GM08714 (cell line): ENCODE measurements at regions not wholly inside any gene's neighbourhood (a gene's known extent, or its start where the extent isn't known, plus 50 kb on each side); places are given as distances from the start of the nearest gene placed in this dataset.
"Not testable (repeated sequence)": the region's sequence is repeated elsewhere in the genome, so short reads cannot be mapped to it uniquely, and the experiment has no call there.

Experiments
- H3K4me3 ChIP-seq: fragments of 200-500 bp; sonication (Bioruptor generic); 2 replicates; pipeline ENCODE4 v1.5.1; 2014; ENCODE audit warnings: mild to moderate bottlenecking, low read length, inconsistent platforms
- ZNF274 ChIP-seq: IDR thresholded peaks from 2 replicates; pipeline ENCODE4 v1.6.1; 2012; ENCODE audit warnings: mild to moderate bottlenecking, low read depth, low read length

GRCh38 chr4:26223155-26223554 is 97.7 kb upstream of the RBPJ start:
- H3K4me3 ChIP-seq = no peak overlapping the region
- TF ChIP-seq ZNF274 = no peak

GRCh38 chr4:26226629-26227376 is 94.0 kb upstream of the RBPJ start:
- no peak for TF ChIP-seq ZNF274
- no peak overlapping the region for H3K4me3 ChIP-seq

- TF ChIP-seq ZNF274 = no peak
- no peak overlapping the region for H3K4me3 ChIP-seq
Measured at GRCh38 chr4:26227601-26228229, 93.1 kb upstream of the RBPJ start.

GRCh38 chr4:26228883-26229282 is 91.9 kb upstream of the RBPJ start:
- H3K4me3 ChIP-seq = no peak overlapping the region
- TF ChIP-seq ZNF274 = no peak

- TF ChIP-seq ZNF274 = no peak
- H3K4me3 ChIP-seq = no peak overlapping the region
Measured at GRCh38 chr4:26229974-26230373, 90.8 kb upstream of the RBPJ start.

DNA sequence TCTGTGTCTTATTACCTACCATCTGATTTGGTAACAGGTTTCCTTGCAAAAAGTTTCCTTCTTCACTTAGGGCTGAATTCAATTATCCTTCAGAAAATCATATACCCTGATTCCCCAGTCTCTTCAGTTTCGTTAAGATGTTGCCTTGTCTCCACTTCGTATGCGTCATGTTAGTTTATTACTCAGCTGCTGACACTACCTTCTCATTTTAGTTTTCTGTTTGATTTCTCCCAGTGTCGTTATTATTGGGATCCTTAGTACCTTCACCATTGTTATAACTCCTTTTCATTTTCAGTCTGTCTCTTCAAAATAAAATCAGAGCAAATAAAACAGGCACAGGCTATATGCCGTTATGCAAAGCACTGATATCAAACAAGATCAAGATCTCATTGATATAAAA is 87.5 kb upstream of the RBPJ start:
- TF ChIP-seq ZNF274 = no peak
- H3K4me3 ChIP-seq = no peak overlapping the region

GRCh38 chr4:26235500-26235899 is 85.3 kb upstream of the RBPJ start:
- no peak for TF ChIP-seq ZNF274
- no peak overlapping the region for H3K4me3 ChIP-seq

- TF ChIP-seq ZNF274 = no peak
- no peak overlapping the region for H3K4me3 ChIP-seq
Measured at GRCh38 chr4:26237916-26238315, 82.9 kb upstream of the RBPJ start.

DNA sequence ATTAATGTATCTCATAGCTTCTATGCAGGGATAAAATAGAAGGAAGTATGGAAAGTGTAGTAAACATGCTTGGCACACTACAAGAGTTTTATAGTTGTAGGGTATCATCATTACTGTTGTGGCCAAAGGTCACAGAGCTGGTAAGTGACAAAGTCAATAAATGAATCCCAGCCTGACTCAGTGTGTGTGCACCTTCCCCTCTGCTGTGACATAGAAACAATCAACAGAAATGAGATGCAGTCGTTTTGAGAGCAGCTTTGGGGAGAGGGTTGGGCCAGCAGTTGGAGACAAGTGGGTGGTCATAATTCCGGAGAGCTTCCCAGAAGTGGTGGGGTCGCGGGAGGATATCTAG is 82.4 kb upstream of the RBPJ start:
- no peak overlapping the region for H3K4me3 ChIP-seq
- TF ChIP-seq ZNF274 = no peak

DNA sequence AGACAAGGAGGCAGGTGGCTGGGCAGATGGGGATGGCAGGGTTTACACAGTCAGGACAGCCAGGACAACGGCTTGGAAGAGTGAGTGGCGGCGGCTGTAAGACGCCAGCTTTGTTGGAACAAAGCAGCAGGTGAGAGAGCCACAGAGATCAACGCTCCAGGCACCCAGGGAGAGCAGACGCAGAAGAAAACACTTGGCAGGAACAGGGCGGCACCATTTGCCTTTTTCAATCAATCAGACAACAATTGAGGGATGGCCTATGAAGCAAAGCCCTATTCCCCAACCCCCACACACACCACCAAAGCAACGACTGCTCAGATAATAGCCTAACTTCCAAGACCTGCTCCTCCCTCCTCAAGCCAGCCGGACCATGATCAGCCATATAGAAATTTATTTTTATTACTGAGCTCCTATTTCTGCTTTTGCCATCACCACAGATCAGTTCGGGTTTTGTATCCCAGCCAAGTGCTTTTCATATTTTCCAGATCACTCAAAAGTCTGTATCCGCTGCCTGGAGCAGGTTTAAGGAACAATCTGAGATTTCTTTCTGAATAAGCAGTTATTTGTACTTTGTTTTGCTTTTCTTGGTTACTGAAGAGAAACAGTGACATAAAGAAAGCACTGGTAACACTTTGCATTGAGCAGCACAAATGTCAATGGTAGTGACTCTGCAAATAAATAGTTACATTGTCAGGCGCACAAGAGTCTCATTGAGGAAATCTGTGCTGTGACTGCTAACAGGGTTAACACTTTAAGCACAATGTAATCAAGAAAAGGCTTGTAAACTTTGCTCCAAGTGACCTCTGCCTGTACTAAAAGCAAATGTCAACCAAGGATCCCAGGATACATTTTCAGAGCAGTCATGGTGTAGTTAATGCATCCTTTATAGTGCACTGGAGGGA is 81.8 kb upstream of the RBPJ start:
- no peak overlapping the region for H3K4me3 ChIP-seq

GRCh38 chr4:26239801-26240200 is 81.0 kb upstream of the RBPJ start:
- TF ChIP-seq ZNF274 = no peak

More for the DNA sequence above, 81.8 kb upstream of the RBPJ start:
- no peak for TF ChIP-seq ZNF274

DNA sequence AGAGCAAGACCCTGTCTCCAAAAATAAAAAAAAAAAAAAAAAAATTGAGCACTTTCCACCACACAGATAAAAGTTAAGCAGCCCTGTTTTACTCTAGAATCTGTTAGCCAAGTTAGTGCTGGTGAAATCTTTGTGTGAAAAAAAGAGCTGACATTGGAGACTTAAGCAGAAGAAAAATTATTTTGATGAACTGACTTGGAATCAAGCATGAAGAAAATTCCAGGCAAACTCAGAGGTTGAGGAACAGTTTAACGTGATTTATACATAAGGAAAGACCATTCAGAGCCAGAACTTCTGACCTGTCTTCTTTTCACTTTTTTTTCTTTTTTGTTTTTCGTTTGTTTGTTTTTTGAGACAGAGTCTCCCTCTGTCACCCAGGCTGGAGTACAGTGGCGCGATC is 79.6 kb upstream of the RBPJ start:
- no peak for TF ChIP-seq ZNF274
- no peak overlapping the region for H3K4me3 ChIP-seq

More at GRCh38 chr4:26239801-26240200, 81.0 kb upstream of the RBPJ start:
- no peak overlapping the region for H3K4me3 ChIP-seq

- H3K4me3 ChIP-seq = no peak overlapping the region
- TF ChIP-seq ZNF274 = no peak
Measured at GRCh38 chr4:26242451-26242850, 78.4 kb upstream of the RBPJ start.

GRCh38 chr4:26244138-26244537 is 76.7 kb upstream of the RBPJ start:
- H3K4me3 ChIP-seq = not testable (repeated sequence)

GRCh38 chr4:26248647-26249046 is 72.2 kb upstream of the RBPJ start:
- no peak for TF ChIP-seq ZNF274
- H3K4me3 ChIP-seq = no peak overlapping the region
